HL-60 (cell line): ENCODE measurements at regions not wholly inside any gene's neighbourhood (a gene's known extent, or its start where the extent isn't known, plus 50 kb on each side); places are given as distances from the start of the nearest gene placed in this dataset.

Source experiments
- DNase-seq, 2 experiments: peaks; one replicate each; pipeline ENCODE4 v3.0.0-alpha.2; 2010 to 2020; ENCODE audit warnings: low read depth in 1 of 2, low spot score in 1 of 2
- H3K27ac ChIP-seq: fragments of 250-450 bp; sonication (Bioruptor Pico); replicated peaks from 2 replicates; pipeline ENCODE4 v1.5.1; 2020; ENCODE audit warnings: mild to moderate bottlenecking, moderate library complexity
- H3K27me3 ChIP-seq: fragments of 250-450 bp; sonication (Bioruptor Pico); 2 replicates; pipeline ENCODE4 v1.5.1; 2021; ENCODE audit warnings: mild to moderate bottlenecking, moderate library complexity; ENCODE audit not compliant: insufficient read depth, poor library complexity, severe bottlenecking
- H3K4me3 ChIP-seq: replicated peaks from 2 replicates; pipeline ENCODE4 v1.5.1; 2011; ENCODE audit warnings: mild to moderate bottlenecking, control low read depth, low read length; ENCODE audit not compliant: insufficient read depth
- GABPA ChIP-seq: IDR thresholded peaks from 2 replicates; pipeline ENCODE4 v1.6.1; 2012; ENCODE audit warnings: low read depth
- POLR2AphosphoS5 ChIP-seq: IDR thresholded peaks from 2 replicates; pipeline ENCODE4 v1.6.1; 2012; ENCODE audit warnings: low read depth
- SPI1 ChIP-seq: IDR thresholded peaks from 2 replicates; pipeline ENCODE4 v1.6.1; 2012; ENCODE audit warnings: low read depth, mild to moderate bottlenecking, borderline replicate concordance
- TF ChIP-seq, protein P1 (sequence below): IDR thresholded peaks from one replicate; pipeline ENCODE4 v1.5.1; 2011; ENCODE audit warnings: low read length, control low read depth, inconsistent platforms; ENCODE audit not compliant: insufficient read depth
- TF ChIP-seq, protein P2 (sequence below): IDR thresholded peaks from 2 replicates; pipeline ENCODE4 v1.6.1; 2012; ENCODE audit warnings: low read depth; ENCODE audit not compliant: insufficient replicate concordance

DNA sequence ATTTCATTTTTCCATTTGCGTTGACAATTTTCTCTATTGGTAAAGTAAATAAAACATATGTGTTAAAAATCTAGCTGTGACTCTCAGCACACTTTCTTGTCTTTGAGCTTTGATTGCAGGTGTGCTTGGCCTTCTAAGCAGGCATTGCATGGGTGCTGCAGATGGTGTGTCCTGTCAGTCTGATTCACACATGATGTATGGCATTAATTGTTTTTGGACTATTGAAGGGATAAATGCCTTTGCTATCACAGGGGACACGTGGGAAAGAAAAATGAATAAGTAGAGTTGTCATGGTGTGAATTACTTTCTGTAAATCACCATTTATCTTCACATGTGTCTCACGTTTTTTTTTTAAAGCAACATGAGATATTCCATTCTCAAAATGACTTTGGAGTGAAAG lies 211.3 kb upstream of the NAV3 start:
- TF ChIP-seq SPI1 = no peak
- TF ChIP-seq GABPA = no peak
- no peak for TF ChIP-seq POLR2AphosphoS5
- TF ChIP-seq, protein P1, sequence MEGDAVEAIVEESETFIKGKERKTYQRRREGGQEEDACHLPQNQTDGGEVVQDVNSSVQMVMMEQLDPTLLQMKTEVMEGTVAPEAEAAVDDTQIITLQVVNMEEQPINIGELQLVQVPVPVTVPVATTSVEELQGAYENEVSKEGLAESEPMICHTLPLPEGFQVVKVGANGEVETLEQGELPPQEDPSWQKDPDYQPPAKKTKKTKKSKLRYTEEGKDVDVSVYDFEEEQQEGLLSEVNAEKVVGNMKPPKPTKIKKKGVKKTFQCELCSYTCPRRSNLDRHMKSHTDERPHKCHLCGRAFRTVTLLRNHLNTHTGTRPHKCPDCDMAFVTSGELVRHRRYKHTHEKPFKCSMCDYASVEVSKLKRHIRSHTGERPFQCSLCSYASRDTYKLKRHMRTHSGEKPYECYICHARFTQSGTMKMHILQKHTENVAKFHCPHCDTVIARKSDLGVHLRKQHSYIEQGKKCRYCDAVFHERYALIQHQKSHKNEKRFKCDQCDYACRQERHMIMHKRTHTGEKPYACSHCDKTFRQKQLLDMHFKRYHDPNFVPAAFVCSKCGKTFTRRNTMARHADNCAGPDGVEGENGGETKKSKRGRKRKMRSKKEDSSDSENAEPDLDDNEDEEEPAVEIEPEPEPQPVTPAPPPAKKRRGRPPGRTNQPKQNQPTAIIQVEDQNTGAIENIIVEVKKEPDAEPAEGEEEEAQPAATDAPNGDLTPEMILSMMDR = no peak
- TF ChIP-seq, protein P2, sequence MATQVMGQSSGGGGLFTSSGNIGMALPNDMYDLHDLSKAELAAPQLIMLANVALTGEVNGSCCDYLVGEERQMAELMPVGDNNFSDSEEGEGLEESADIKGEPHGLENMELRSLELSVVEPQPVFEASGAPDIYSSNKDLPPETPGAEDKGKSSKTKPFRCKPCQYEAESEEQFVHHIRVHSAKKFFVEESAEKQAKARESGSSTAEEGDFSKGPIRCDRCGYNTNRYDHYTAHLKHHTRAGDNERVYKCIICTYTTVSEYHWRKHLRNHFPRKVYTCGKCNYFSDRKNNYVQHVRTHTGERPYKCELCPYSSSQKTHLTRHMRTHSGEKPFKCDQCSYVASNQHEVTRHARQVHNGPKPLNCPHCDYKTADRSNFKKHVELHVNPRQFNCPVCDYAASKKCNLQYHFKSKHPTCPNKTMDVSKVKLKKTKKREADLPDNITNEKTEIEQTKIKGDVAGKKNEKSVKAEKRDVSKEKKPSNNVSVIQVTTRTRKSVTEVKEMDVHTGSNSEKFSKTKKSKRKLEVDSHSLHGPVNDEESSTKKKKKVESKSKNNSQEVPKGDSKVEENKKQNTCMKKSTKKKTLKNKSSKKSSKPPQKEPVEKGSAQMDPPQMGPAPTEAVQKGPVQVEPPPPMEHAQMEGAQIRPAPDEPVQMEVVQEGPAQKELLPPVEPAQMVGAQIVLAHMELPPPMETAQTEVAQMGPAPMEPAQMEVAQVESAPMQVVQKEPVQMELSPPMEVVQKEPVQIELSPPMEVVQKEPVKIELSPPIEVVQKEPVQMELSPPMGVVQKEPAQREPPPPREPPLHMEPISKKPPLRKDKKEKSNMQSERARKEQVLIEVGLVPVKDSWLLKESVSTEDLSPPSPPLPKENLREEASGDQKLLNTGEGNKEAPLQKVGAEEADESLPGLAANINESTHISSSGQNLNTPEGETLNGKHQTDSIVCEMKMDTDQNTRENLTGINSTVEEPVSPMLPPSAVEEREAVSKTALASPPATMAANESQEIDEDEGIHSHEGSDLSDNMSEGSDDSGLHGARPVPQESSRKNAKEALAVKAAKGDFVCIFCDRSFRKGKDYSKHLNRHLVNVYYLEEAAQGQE = no peak
- no peaks in the 10 kb centered on the region for H3K27me3 ChIP-seq
- no peak overlapping the region for H3K27ac ChIP-seq
- no peak for DNase-seq
- H3K4me3 ChIP-seq = no peak overlapping the region

DNA sequence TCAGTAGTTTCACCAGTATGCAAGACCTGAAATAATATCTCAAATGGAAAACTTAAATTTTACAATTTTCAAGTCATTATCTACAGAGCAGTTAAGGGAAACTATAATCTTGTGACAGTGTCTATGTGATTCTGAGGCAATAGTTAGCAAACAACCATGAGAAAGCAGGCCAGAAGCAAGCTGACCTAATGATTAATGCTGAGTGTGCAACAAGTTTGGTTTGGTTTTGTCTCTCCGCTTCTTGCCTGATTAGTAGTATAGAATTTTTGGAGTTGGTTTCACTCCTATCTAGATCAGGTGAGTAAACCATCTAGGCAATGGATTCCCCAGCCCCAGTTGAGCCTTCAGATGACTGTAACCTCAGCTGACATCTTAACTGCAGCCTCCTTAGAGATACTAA lies 212.9 kb upstream of the NAV3 start:
- DNase-seq = no peak
- H3K4me3 ChIP-seq = no peak overlapping the region
- TF ChIP-seq SPI1 = no peak
- no peak for TF ChIP-seq GABPA
- TF ChIP-seq, protein P1 = no peak
- TF ChIP-seq POLR2AphosphoS5 = no peak
- TF ChIP-seq, protein P2 = no peak
- no peak overlapping the region for H3K27ac ChIP-seq
- no peaks in the 10 kb centered on the region for H3K27me3 ChIP-seq

DNA sequence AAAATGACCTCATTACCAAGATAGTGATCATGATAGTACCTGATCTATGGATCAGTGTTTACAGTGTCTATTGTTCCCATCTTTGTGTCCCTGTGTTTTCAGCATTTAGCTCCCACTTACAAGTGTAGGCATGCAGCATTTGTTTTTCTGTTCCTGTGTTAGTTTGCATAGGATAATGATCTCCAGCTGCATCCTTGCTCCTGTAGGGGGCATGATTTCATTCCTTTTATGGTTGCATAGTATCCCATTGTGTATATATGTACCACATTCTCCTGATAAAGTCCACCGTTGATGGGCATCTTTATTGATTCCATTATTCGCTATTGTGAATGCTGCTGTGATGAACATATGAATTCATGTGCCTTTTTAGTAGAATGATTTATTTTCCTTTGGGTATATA lies 215.4 kb upstream of the NAV3 start:
- Histone ChIP-seq H3K4me3 (no peak overlapping the region), H3K27ac (no peak overlapping the region), H3K27me3 (no peaks in the 10 kb centered on the region)
- no peak for DNase-seq
- TF ChIP-seq SPI1 (no peak), POLR2AphosphoS5 (no peak), GABPA (no peak)
- TF ChIP-seq, protein P2 = no peak
- TF ChIP-seq, protein P1 = no peak
